ENCODE measurements at regions not wholly inside any gene's neighbourhood (a gene's known extent, or its start where the extent isn't known, plus 50 kb on each side); places are given as distances from the start of the nearest gene placed in this dataset.

- H3K9me3 ChIP-seq, result no peaks in the 10 kb centered on the region
- no peaks in the 10 kb centered on the region for H3K4me1 ChIP-seq
- H3K36me3 ChIP-seq, result no peaks in the 10 kb centered on the region
- H3K27ac ChIP-seq, result no peak overlapping the region
- TF ChIP-seq CTCF (IDR thresholded peaks at IDR 0.05), result no peak
- H3K4me3 ChIP-seq, result no peak overlapping the region
- H3K27me3 ChIP-seq, result no peaks in the 10 kb centered on the region
- no peak for DNase-seq (ENCODE audit: low spot score)
Observed at GRCh38 chrX:46311581-46312120, 233.6 kb downstream of the ZNF674 start.

- no peak for TF ChIP-seq CTCF (IDR thresholded peaks at IDR 0.05)
- no peaks in the 10 kb centered on the region for H3K4me1 ChIP-seq
- no peak overlapping the region for H3K27ac ChIP-seq
- H3K4me3 ChIP-seq, result no peak overlapping the region
- no peak for DNase-seq (ENCODE audit: low spot score)
- H3K9me3 ChIP-seq, result no peaks in the 10 kb centered on the region
- H3K27me3 ChIP-seq, result no peaks in the 10 kb centered on the region
- no peaks in the 10 kb centered on the region for H3K36me3 ChIP-seq
Observed at GRCh38 chrX:46310815-46311497, 234.3 kb downstream of the ZNF674 start.

- DNase-seq (ENCODE audit: low spot score), result no peak
- no peaks in the 10 kb centered on the region for H3K9me3 ChIP-seq
- no peak overlapping the region for H3K4me3 ChIP-seq
- H3K27ac ChIP-seq, result no peak overlapping the region
- no peaks in the 10 kb centered on the region for H3K4me1 ChIP-seq
- no peak for TF ChIP-seq CTCF (IDR thresholded peaks at IDR 0.05)
- H3K27me3 ChIP-seq, result no peaks in the 10 kb centered on the region
- no peaks in the 10 kb centered on the region for H3K36me3 ChIP-seq
Observed at GRCh38 chrX:46308110-46308509, 237.1 kb downstream of the ZNF674 start.

- no peaks in the 10 kb centered on the region for H3K9me3 ChIP-seq
- no peak overlapping the region for H3K4me3 ChIP-seq
- DNase-seq (ENCODE audit: low spot score), result no peak
- no peaks in the 10 kb centered on the region for H3K4me1 ChIP-seq
- no peaks in the 10 kb centered on the region for H3K36me3 ChIP-seq
- no peak for TF ChIP-seq CTCF (IDR thresholded peaks at IDR 0.05)
- H3K27me3 ChIP-seq, result no peaks in the 10 kb centered on the region
- H3K27ac ChIP-seq, result no peak overlapping the region
Observed at GRCh38 chrX:46306103-46306502, 239.1 kb downstream of the ZNF674 start.

- DNase-seq (ENCODE audit: low spot score), result no peak
- H3K36me3 ChIP-seq, result no peaks in the 10 kb centered on the region
- H3K4me3 ChIP-seq, result no peak overlapping the region
- no peak overlapping the region for H3K27ac ChIP-seq
- H3K27me3 ChIP-seq, result no peaks in the 10 kb centered on the region
- no peaks in the 10 kb centered on the region for H3K9me3 ChIP-seq
- TF ChIP-seq CTCF (IDR thresholded peaks at IDR 0.05), result no peak
- H3K4me1 ChIP-seq, result no peaks in the 10 kb centered on the region
Observed at GRCh38 chrX:46305431-46305830, 239.8 kb downstream of the ZNF674 start.

GRCh38 chrX:46301903-46302302 is 243.3 kb downstream of the ZNF674 start:
- Histone ChIP-seq H3K27me3 (no peaks in the 10 kb centered on the region), H3K4me1 (no peaks in the 10 kb centered on the region), H3K4me3 (no peak overlapping the region), H3K9me3 (no peaks in the 10 kb centered on the region), H3K36me3 (no peaks in the 10 kb centered on the region), H3K27ac (no peak overlapping the region)
- no peak for DNase-seq (ENCODE audit: low spot score)
- no peak for TF ChIP-seq CTCF (IDR thresholded peaks at IDR 0.05)

Measured in right atrium auricular region (tissue), 2 donors.